Liver (tissue), 8 donors: ENCODE measurements at regions not wholly inside any gene's neighbourhood (a gene's known extent, or its start where the extent isn't known, plus 50 kb on each side); places are given as distances from the start of the nearest gene placed in this dataset.

ENCODE experiments used
- DNase-seq: peaks from one replicate; pipeline ENCODE4 v3.0.0-alpha.2; 2017; ENCODE audit warnings: low spot score
- H3K27ac ChIP-seq, 2 donors: one replicate each; pipeline ENCODE4 v1.7.0; 2013; ENCODE audit warnings: inconsistent platforms in 2 of 2, low read length in 2 of 2, control low read depth in 1 of 2, low read depth in 1 of 2, mild to moderate bottlenecking in 1 of 2
- H3K27me3 ChIP-seq, 4 donors: one replicate each; pipeline versions ENCODE4 v1.6.1 to v1.7.0; 2013; ENCODE audit warnings: low read length in 3 of 4, inconsistent platforms in 1 of 4, mild to moderate bottlenecking in 1 of 4, moderate library complexity in 1 of 4; ENCODE audit not compliant: control insufficient read depth in 4 of 4, insufficient read depth in 4 of 4
- H3K36me3 ChIP-seq, 4 donors: one replicate each; pipeline versions ENCODE4 v1.6.1 to v1.7.0; 2013; ENCODE audit warnings: low read length in 3 of 4, mild to moderate bottlenecking in 3 of 4, low read depth in 1 of 4, moderate library complexity in 1 of 4; ENCODE audit not compliant: control insufficient read depth in 4 of 4, insufficient read depth in 3 of 4
- H3K4me1 ChIP-seq, 4 donors: one replicate each; pipeline versions ENCODE4 v1.6.1 to v1.7.0; 2013; ENCODE audit warnings: low read length in 3 of 4, mild to moderate bottlenecking in 3 of 4, moderate library complexity in 1 of 4; ENCODE audit not compliant: control insufficient read depth in 4 of 4, insufficient read depth in 4 of 4
- H3K4me3 ChIP-seq, 3 donors: one replicate each; pipeline versions ENCODE4 v1.6.1 to v1.7.0; 2013; ENCODE audit warnings: low read length in 3 of 3, control low read depth in 1 of 3, low read depth in 1 of 3, mild to moderate bottlenecking in 1 of 3
- H3K9ac ChIP-seq, 2 donors: one replicate each; pipeline ENCODE4 v1.7.0; 2013; ENCODE audit warnings: low read length in 2 of 2, mild to moderate bottlenecking in 2 of 2, moderate library complexity in 2 of 2, control low read depth in 1 of 2, low read depth in 1 of 2
- H3K9me3 ChIP-seq, 4 donors: one replicate each; pipeline versions ENCODE4 v1.6.1 to v1.7.0; 2013; ENCODE audit warnings: low read length in 3 of 4; ENCODE audit not compliant: control insufficient read depth in 4 of 4
- ATF3 ChIP-seq: IDR thresholded peaks from 2 replicates; pipeline ENCODE4 v1.6.1; 2016; ENCODE audit warnings: antibody characterized with exemption
- EGR1 ChIP-seq, 2 donors: IDR thresholded peaks; 2 replicates each; pipeline ENCODE4 v1.6.1; 2016 to 2018; ENCODE audit warnings: antibody characterized with exemption in 2 of 2, low read depth in 2 of 2
- FOXA1 ChIP-seq: IDR thresholded peaks from 2 replicates; pipeline ENCODE4 v1.6.1; 2016; ENCODE audit warnings: antibody characterized with exemption
- FOXA2 ChIP-seq: IDR thresholded peaks from 2 replicates; pipeline ENCODE4 v1.6.1; 2016; ENCODE audit warnings: antibody characterized with exemption
- GABPA ChIP-seq, 2 donors: IDR thresholded peaks in 1 of 2; conservative IDR thresholded peaks in 1 of 2; 2 replicates each; pipeline ENCODE4 v1.6.1; 2016; ENCODE audit warnings: antibody characterized with exemption in 2 of 2, mild to moderate bottlenecking in 1 of 2, moderate library complexity in 1 of 2
- HNF4A ChIP-seq, 2 donors: conservative IDR thresholded peaks; 2 replicates each; pipeline ENCODE4 v1.6.1; 2016; ENCODE audit warnings: antibody characterized with exemption in 2 of 2, mild to moderate bottlenecking in 2 of 2
- HNF4G ChIP-seq: IDR thresholded peaks from 2 replicates; pipeline ENCODE4 v1.6.1; 2016; ENCODE audit warnings: antibody characterized with exemption
- JUND ChIP-seq, 2 donors: IDR thresholded peaks; 2 replicates each; pipeline ENCODE4 v1.6.1; 2016; ENCODE audit warnings: antibody characterized with exemption in 2 of 2
- MAX ChIP-seq: IDR thresholded peaks from 2 replicates; pipeline ENCODE4 v1.6.1; 2016; ENCODE audit warnings: antibody characterized with exemption
- NR2F2 ChIP-seq: IDR thresholded peaks from 2 replicates; pipeline ENCODE4 v1.6.1; 2016; ENCODE audit warnings: antibody characterized with exemption
- RAD21 ChIP-seq, 2 donors: IDR thresholded peaks; 2 replicates each; pipeline ENCODE4 v1.6.1; 2016; ENCODE audit warnings: antibody characterized with exemption in 2 of 2, mild to moderate bottlenecking in 2 of 2
- REST ChIP-seq: IDR thresholded peaks from 2 replicates; pipeline ENCODE4 v1.6.1; 2016; ENCODE audit warnings: antibody characterized with exemption, mild to moderate bottlenecking
- RXRA ChIP-seq, 2 donors: IDR thresholded peaks; 2 replicates each; pipeline ENCODE4 v1.6.1; 2017 to 2018; ENCODE audit warnings: antibody characterized with exemption in 2 of 2, mild to moderate bottlenecking in 1 of 2
- SP1 ChIP-seq: IDR thresholded peaks from 2 replicates; pipeline ENCODE4 v1.6.1; 2018; ENCODE audit warnings: antibody characterized with exemption, mild to moderate bottlenecking
- TAF1 ChIP-seq: conservative IDR thresholded peaks from 2 replicates; pipeline ENCODE4 v1.6.1; 2016; ENCODE audit warnings: antibody characterized with exemption, mild to moderate bottlenecking
- YY1 ChIP-seq: IDR thresholded peaks from 2 replicates; pipeline ENCODE4 v1.6.1; 2016; ENCODE audit warnings: antibody characterized with exemption, mild to moderate bottlenecking
- ZBTB33 ChIP-seq: IDR thresholded peaks from 2 replicates; pipeline ENCODE4 v1.6.1; 2016; ENCODE audit warnings: antibody characterized with exemption
- WGBS: extraction: QIAGEN DNeasy Blood & Tissue Kit; methylation state at CpG from one replicate; pipeline ENCODE4 v1.1.7; 2013; 5-methylcytosine and 5-hydroxymethylcytosine counted together
- TF ChIP-seq, protein P1 (sequence below): fragments of 150-350 bp; IDR thresholded peaks from 2 replicates; pipeline ENCODE4 v1.5.1; 2017; ENCODE audit warnings: improper control_type of control experiment, low read depth, low read length; ENCODE audit not compliant: missing input control
- donor health status: healthy.
- donor health status: healthy.
- donor health status: healthy.
- donor health status: healthy.
- donor health status: healthy.

DNA sequence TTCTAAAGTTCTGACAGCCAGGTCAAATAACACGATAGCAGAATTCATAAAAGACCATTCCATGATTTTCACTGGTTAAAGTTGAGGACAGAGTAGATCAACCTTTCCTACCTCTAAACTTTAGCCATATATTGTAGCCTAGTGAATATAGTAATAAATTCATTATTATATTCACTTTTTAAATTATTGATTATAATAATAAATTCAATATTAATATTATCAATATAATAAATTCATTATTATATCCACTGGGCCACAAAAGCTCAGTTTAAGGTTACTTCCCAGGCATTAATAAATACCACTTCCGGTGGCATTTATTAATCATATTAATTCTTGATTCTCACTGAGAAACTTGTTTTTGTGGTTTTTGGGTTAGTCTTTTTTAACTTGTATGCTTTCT lies 85.7 kb upstream of the GPC6 start:
- DNase-seq: no peak

GRCh38 chr13:93144031-93144430 lies 82.6 kb upstream of the GPC6 start:
- WGBS: 82% methylated on average over 4 of the region's 4 CpGs
- H3K9me3 ChIP-seq: no peaks in the 10 kb centered on the region
- DNase-seq: no peak
- TF ChIP-seq GABPA (IDR thresholded peaks at IDR 0.05 in 1 of 2, conservative IDR thresholded peaks at IDR 0.05 in 1 of 2) (no peak), FOXA2 (no peak), HNF4A (conservative IDR thresholded peaks at IDR 0.05) (no peak), HNF4G (no peak), REST (no peak), TAF1 (no peak), FOXA1 (no peak), ATF3 (no peak), RXRA (IDR thresholded peaks at IDR 0.05) (no peak), MAX (no peak), JUND (IDR thresholded peaks at IDR 0.05) (no peak), ZBTB33 (no peak), RAD21 (IDR thresholded peaks at IDR 0.05) (no peak), NR2F2 (no peak)

More for the DNA sequence above, 85.7 kb upstream of the GPC6 start:
- Histone ChIP-seq H3K27ac (no peak overlapping the region), H3K9me3 (no peaks in the 10 kb centered on the region), H3K9ac (no peak overlapping the region), H3K36me3 (no peaks in the 10 kb centered on the region), H3K27me3 (no peaks in the 10 kb centered on the region), H3K4me1 (no peaks in the 10 kb centered on the region), H3K4me3 (no peak overlapping the region)
- WGBS: 95% methylated on average over 2 of the region's 2 CpGs
- TF ChIP-seq HNF4G (no peak), EGR1 (IDR thresholded peaks at IDR 0.05; ENCODE audit: low read depth in 2 of 2) (no peak), RAD21 (IDR thresholded peaks at IDR 0.05) (no peak), YY1 (no peak), ATF3 (no peak), GABPA (IDR thresholded peaks at IDR 0.05 in 1 of 2, conservative IDR thresholded peaks at IDR 0.05 in 1 of 2) (no peak), MAX (no peak), ZBTB33 (no peak), SP1 (no peak)
- TF ChIP-seq, protein P1, sequence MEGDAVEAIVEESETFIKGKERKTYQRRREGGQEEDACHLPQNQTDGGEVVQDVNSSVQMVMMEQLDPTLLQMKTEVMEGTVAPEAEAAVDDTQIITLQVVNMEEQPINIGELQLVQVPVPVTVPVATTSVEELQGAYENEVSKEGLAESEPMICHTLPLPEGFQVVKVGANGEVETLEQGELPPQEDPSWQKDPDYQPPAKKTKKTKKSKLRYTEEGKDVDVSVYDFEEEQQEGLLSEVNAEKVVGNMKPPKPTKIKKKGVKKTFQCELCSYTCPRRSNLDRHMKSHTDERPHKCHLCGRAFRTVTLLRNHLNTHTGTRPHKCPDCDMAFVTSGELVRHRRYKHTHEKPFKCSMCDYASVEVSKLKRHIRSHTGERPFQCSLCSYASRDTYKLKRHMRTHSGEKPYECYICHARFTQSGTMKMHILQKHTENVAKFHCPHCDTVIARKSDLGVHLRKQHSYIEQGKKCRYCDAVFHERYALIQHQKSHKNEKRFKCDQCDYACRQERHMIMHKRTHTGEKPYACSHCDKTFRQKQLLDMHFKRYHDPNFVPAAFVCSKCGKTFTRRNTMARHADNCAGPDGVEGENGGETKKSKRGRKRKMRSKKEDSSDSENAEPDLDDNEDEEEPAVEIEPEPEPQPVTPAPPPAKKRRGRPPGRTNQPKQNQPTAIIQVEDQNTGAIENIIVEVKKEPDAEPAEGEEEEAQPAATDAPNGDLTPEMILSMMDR: no peak

More at GRCh38 chr13:93144031-93144430, 82.6 kb upstream of the GPC6 start:
- Histone ChIP-seq H3K4me1 (no peaks in the 10 kb centered on the region), H3K27ac (no peak overlapping the region), H3K4me3 (no peak overlapping the region), H3K36me3 (no peaks in the 10 kb centered on the region), H3K27me3 (no peaks in the 10 kb centered on the region), H3K9ac (no peak overlapping the region)
